SK-N-SH (cell line): ENCODE measurements at regions not wholly inside any gene's neighbourhood (a gene's known extent, or its start where the extent isn't known, plus 50 kb on each side); places are given as distances from the start of the nearest gene placed in this dataset.

Experiments used
- CTCF ChIA-PET: fragments of 300-600, 350-600 bp; formaldehyde crosslinking; extraction: SDS; loops from one replicate; lab custom pipeline; 2021; lab: Yijun Ruan, JAX
- POLR2A ChIA-PET: fragments of 350-600 bp; sonication (Branson Sonifier 250); formaldehyde crosslinking; extraction: SDS; loops from one replicate; lab custom pipeline; 2020; ENCODE audit warnings: antibody characterized with exemption, inconsistent platforms; lab: Yijun Ruan, JAX
- DNase-seq: peaks from one replicate; pipeline ENCODE4 v3.0.0; 2012
- H2AFZ ChIP-seq: fragments of 200-600 bp; sonication (generic); 2 replicates; pipeline ENCODE4 v1.8.1; 2016; ENCODE audit warnings: antibody characterized with exemption, mild to moderate bottlenecking, low read depth
- H3F3A ChIP-seq: fragments of 200-600 bp; sonication (generic); replicated peaks from 2 replicates; pipeline ENCODE3; 2016; ENCODE audit warnings: antibody characterized with exemption, mild to moderate bottlenecking; ENCODE audit not compliant: insufficient read depth
- H3K27ac ChIP-seq, 2 experiments: fragments of 200-500 bp in 1 of 2; fragments of 200-600 bp in 1 of 2; sonication (Bioruptor generic) in 1 of 2; sonication (generic), shearing (Covaris generic) in 1 of 2; 2 replicates each; pipeline versions ENCODE4 v1.5.1 to v1.6.1; 2014 to 2016; ENCODE audit warnings: low read depth in 2 of 2, inconsistent platforms in 1 of 2, low read length in 1 of 2, mild to moderate bottlenecking in 1 of 2, mixed read lengths in 1 of 2
- H3K27me3 ChIP-seq: fragments of 200-600 bp; sonication (generic), shearing (Covaris generic); 2 replicates; pipeline ENCODE4 v1.6.1; 2016; ENCODE audit warnings: mixed run types; ENCODE audit not compliant: insufficient read depth
- H3K36me3 ChIP-seq, 2 experiments: fragments of 200-500 bp in 1 of 2; fragments of 200-600 bp in 1 of 2; sonication (Bioruptor generic) in 1 of 2; sonication (generic) in 1 of 2; replicated peaks in 1 of 2; 2 replicates each; pipeline versions ENCODE3 to v1.5.1; 2014 to 2016; ENCODE audit warnings: low read length in 1 of 2, mild to moderate bottlenecking in 1 of 2; ENCODE audit not compliant: insufficient read depth in 2 of 2, control insufficient read depth in 1 of 2
- H3K4me1 ChIP-seq, 2 experiments: fragments of 200-500 bp in 1 of 2; fragments of 200-600 bp in 1 of 2; sonication (Bioruptor generic) in 1 of 2; sonication (generic), shearing (Covaris generic) in 1 of 2; 2 replicates each; pipeline versions ENCODE4 v1.5.1 to v1.6.1; 2014 to 2016; ENCODE audit warnings: low read depth in 1 of 2, low read length in 1 of 2, mixed run types in 1 of 2; ENCODE audit not compliant: insufficient read depth in 2 of 2, control insufficient read depth in 1 of 2
- H3K4me2 ChIP-seq: fragments of 200-600 bp; sonication (generic), shearing (Covaris generic); 2 replicates; pipeline ENCODE4 v1.6.1; 2017; ENCODE audit warnings: mixed run types
- H3K4me3 ChIP-seq, 2 experiments: fragments of 200-500 bp in 1 of 2; fragments of 200-600 bp in 1 of 2; sonication (Bioruptor generic) in 1 of 2; sonication (generic), shearing (Covaris generic) in 1 of 2; 2 replicates each; pipeline versions ENCODE4 v1.5.1 to v1.8.1; 2014 to 2016; ENCODE audit warnings: low read depth in 2 of 2, inconsistent platforms in 1 of 2, low read length in 1 of 2, mild to moderate bottlenecking in 1 of 2, mixed read lengths in 1 of 2, moderate library complexity in 1 of 2
- H3K79me2 ChIP-seq: fragments of 200-600 bp; sonication (generic); 2 replicates; pipeline ENCODE4 v1.8.1; 2017; ENCODE audit warnings: mild to moderate bottlenecking; ENCODE audit not compliant: insufficient read depth
- H3K9ac ChIP-seq: fragments of 200-600 bp; sonication (generic); 2 replicates; pipeline ENCODE4 v1.6.1; 2017; ENCODE audit warnings: mixed run types
- H3K9me2 ChIP-seq: fragments of 200-600 bp; sonication (generic); 2 replicates; pipeline ENCODE4 v1.6.1; 2017; ENCODE audit warnings: mixed run types
- H3K9me3 ChIP-seq: fragments of 200-600 bp; sonication (generic); 2 replicates; pipeline ENCODE4 v1.6.1; 2017; ENCODE audit warnings: mixed run types, mild to moderate bottlenecking, moderate library complexity
- H4K20me1 ChIP-seq: fragments of 200-600 bp; sonication (generic); 2 replicates; pipeline ENCODE4 v1.6.1; 2017; ENCODE audit warnings: mild to moderate bottlenecking, mixed run types; ENCODE audit not compliant: insufficient read depth
- EP300 ChIP-seq, 2 experiments: IDR thresholded peaks; 2 replicates each; pipeline versions ENCODE4 v1.4.0 to v1.6.1; 2012; ENCODE audit warnings: borderline replicate concordance in 1 of 2, low read depth in 1 of 2, low read length in 1 of 2
- EZH2phosphoT487 ChIP-seq: fragments of 200-600 bp; sonication (generic); IDR thresholded peaks from 2 replicates; pipeline ENCODE4 v1.6.1; 2017; ENCODE audit warnings: low read depth, mixed run types, mild to moderate bottlenecking, antibody characterized with exemption, moderate library complexity, borderline replicate concordance
- FOSL2 ChIP-seq: IDR thresholded peaks from 2 replicates; pipeline ENCODE4 v1.4.0; 2012; ENCODE audit warnings: low read depth, mild to moderate bottlenecking, moderate library complexity, borderline replicate concordance
- FOXJ3 ChIP-seq: sonication (generic); formaldehyde crosslinking; IDR thresholded peaks from 2 replicates; pipeline ENCODE4 v1.5.1; 2020; ENCODE audit warnings: mild to moderate bottlenecking, missing genetic modification reagents
- JUND ChIP-seq: IDR thresholded peaks from 2 replicates; pipeline ENCODE4 v1.4.0; 2012
- NRF1 ChIP-seq: IDR thresholded peaks from 2 replicates; pipeline ENCODE4 v1.6.1; 2012; ENCODE audit warnings: low read depth, mild to moderate bottlenecking, low read length
- RFX5 ChIP-seq: IDR thresholded peaks from 2 replicates; pipeline ENCODE4 v1.6.1; 2012; ENCODE audit warnings: mild to moderate bottlenecking, improper control_type of control experiment, low read length
- RXRA ChIP-seq: IDR thresholded peaks from 2 replicates; pipeline ENCODE4 v1.4.0; 2012; ENCODE audit warnings: low read depth, mild to moderate bottlenecking, borderline replicate concordance
- SIN3A ChIP-seq: IDR thresholded peaks from 2 replicates; pipeline ENCODE4 v1.6.1; 2012; ENCODE audit warnings: low read depth, mild to moderate bottlenecking, low read length, moderate library complexity, borderline replicate concordance
- SMC3 ChIP-seq: IDR thresholded peaks from 2 replicates; pipeline ENCODE4 v1.6.1; 2012; ENCODE audit warnings: low read depth, low read length, improper control_type of control experiment
- YY1 ChIP-seq: IDR thresholded peaks from 2 replicates; pipeline ENCODE4 v1.4.0; 2012; ENCODE audit warnings: low read depth, mild to moderate bottlenecking
- WGBS: methylation state at CpG from one replicate; pipeline ENCODE4 v1.1.6; 2017; ENCODE audit warnings: low lambda C conversion rate; 5-methylcytosine and 5-hydroxymethylcytosine counted together
- small RNA-seq, 7 experiments: library from RNA; depleted of rRNA; stranded (forward); fragments of <200 nt; gene quantifications; one replicate each; pipeline ENCODE3, GENCODE V24; 2012
- TF ChIP-seq, protein P1 (sequence below): IDR thresholded peaks from 2 replicates; pipeline ENCODE4 v1.4.0; 2012; ENCODE audit warnings: low read depth, borderline replicate concordance
- TF ChIP-seq, protein P2 (sequence below): IDR thresholded peaks from 2 replicates; pipeline ENCODE4 v1.6.1; 2012; ENCODE audit warnings: mild to moderate bottlenecking, low read depth, low read length, moderate library complexity

DNA sequence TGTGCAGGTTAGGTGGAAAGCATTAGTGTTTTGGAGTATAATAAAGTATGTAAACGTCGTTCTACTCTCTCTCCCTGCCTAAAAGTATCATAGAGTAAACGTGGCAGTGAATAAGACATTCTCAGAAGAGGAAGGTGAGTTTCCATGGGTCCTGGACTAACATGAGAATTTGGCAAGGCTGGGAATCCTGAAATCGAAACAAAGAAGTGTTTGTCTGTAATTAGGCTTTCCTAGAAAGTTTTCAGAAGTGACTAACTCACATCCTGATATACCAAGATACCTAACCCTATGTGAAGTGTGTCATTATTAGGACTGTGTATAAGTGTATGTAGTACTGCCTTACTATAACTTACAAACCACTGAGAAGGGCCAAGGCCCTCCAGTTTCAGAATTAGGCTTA, 50.7 kb upstream of the MAOA start:
- H3K4me2 ChIP-seq: no peak overlapping the region
- H3K27me3 ChIP-seq: no peaks in the 10 kb centered on the region
- ChIA-PET POLR2A (no interaction called here), CTCF (no interaction called here)
- no peaks in the 10 kb centered on the region for H3K4me1 ChIP-seq
- H3K27ac ChIP-seq: no peak overlapping the region
- H4K20me1 ChIP-seq: no peaks in the 10 kb centered on the region
- no peak overlapping the region for H3K4me3 ChIP-seq
- no peak overlapping the region for H3K9ac ChIP-seq
- H3K79me2 ChIP-seq: no peaks in the 10 kb centered on the region
- 14% methylated on average over 4 of the region's 4 CpGs for WGBS
- H3K9me2 ChIP-seq: no peaks in the 10 kb centered on the region
- DNase-seq: no peak
- H3K36me3 ChIP-seq: no peaks in the 10 kb centered on the region
- no peaks in the 10 kb centered on the region for H3K9me3 ChIP-seq
- no peak for TF ChIP-seq NRF1
- no peak for TF ChIP-seq YY1
- no peak for TF ChIP-seq EP300 (IDR thresholded peaks at IDR 0.05; ENCODE audit: borderline replicate concordance in 1 of 2, low read depth in 1 of 2, low read length in 1 of 2)
- TF ChIP-seq RXRA: no peak
- TF ChIP-seq, protein P1, sequence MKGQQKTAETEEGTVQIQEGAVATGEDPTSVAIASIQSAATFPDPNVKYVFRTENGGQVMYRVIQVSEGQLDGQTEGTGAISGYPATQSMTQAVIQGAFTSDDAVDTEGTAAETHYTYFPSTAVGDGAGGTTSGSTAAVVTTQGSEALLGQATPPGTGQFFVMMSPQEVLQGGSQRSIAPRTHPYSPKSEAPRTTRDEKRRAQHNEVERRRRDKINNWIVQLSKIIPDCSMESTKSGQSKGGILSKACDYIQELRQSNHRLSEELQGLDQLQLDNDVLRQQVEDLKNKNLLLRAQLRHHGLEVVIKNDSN: no peak
- TF ChIP-seq SMC3: no peak
- TF ChIP-seq RFX5: no peak
- TF ChIP-seq JUND: no peak
- TF ChIP-seq SIN3A: no peak
- no peak for TF ChIP-seq FOSL2
- TF ChIP-seq EZH2phosphoT487: no peak
- TF ChIP-seq FOXJ3 (CRISPR knock-in tag): no peak
- TF ChIP-seq, protein P2, sequence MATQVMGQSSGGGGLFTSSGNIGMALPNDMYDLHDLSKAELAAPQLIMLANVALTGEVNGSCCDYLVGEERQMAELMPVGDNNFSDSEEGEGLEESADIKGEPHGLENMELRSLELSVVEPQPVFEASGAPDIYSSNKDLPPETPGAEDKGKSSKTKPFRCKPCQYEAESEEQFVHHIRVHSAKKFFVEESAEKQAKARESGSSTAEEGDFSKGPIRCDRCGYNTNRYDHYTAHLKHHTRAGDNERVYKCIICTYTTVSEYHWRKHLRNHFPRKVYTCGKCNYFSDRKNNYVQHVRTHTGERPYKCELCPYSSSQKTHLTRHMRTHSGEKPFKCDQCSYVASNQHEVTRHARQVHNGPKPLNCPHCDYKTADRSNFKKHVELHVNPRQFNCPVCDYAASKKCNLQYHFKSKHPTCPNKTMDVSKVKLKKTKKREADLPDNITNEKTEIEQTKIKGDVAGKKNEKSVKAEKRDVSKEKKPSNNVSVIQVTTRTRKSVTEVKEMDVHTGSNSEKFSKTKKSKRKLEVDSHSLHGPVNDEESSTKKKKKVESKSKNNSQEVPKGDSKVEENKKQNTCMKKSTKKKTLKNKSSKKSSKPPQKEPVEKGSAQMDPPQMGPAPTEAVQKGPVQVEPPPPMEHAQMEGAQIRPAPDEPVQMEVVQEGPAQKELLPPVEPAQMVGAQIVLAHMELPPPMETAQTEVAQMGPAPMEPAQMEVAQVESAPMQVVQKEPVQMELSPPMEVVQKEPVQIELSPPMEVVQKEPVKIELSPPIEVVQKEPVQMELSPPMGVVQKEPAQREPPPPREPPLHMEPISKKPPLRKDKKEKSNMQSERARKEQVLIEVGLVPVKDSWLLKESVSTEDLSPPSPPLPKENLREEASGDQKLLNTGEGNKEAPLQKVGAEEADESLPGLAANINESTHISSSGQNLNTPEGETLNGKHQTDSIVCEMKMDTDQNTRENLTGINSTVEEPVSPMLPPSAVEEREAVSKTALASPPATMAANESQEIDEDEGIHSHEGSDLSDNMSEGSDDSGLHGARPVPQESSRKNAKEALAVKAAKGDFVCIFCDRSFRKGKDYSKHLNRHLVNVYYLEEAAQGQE: no peak
- H2AFZ ChIP-seq: no peak overlapping the region; the same call in 1 of the 2 replicates
- H3F3A ChIP-seq: no peaks in the 10 kb centered on the region

Small RNA genes in the stretch of these regions (small RNA-seq; reads per million reads assigned to genes)
- gene AL451086.1: 0 reads per million in 7 experiments
